DOHH2 (cell line): ENCODE measurements at regions not wholly inside any gene's neighbourhood (a gene's known extent, or its start where the extent isn't known, plus 50 kb on each side); places are given as distances from the start of the nearest gene placed in this dataset.
"Not testable (repeated sequence)": the region's sequence is repeated elsewhere in the genome, so short reads cannot be mapped to it uniquely, and the experiment has no call there.

Source experiments
- H3F3A ChIP-seq: fragments of 200-600 bp; sonication (generic), shearing (Covaris generic); 2 replicates; pipeline ENCODE4 v1.6.0; 2016; ENCODE audit warnings: antibody characterized with exemption, mild to moderate bottlenecking; ENCODE audit not compliant: control insufficient read depth, insufficient read depth
- H3K27ac ChIP-seq: fragments of 200-600 bp; sonication (generic); 2 replicates; pipeline ENCODE4 v1.5.1; 2014; ENCODE audit warnings: low read depth, mild to moderate bottlenecking, low read length, moderate library complexity
- H3K27me3 ChIP-seq: fragments of 200-600 bp; sonication (generic); 2 replicates; pipeline ENCODE4 v1.6.1; 2014; ENCODE audit warnings: mild to moderate bottlenecking, low read length, mixed read lengths; ENCODE audit not compliant: control insufficient read depth
- H3K36me3 ChIP-seq: fragments of 200-600 bp; sonication (generic); 2 replicates; pipeline ENCODE4 v1.6.1; 2014; ENCODE audit warnings: mild to moderate bottlenecking, low read length, moderate library complexity, mixed read lengths; ENCODE audit not compliant: control insufficient read depth
- H3K4me1 ChIP-seq: fragments of 200-600 bp; sonication (generic); 2 replicates; pipeline ENCODE4 v1.6.1; 2014; ENCODE audit warnings: mild to moderate bottlenecking, low read length, mixed read lengths; ENCODE audit not compliant: control insufficient read depth
- H3K4me2 ChIP-seq: fragments of 200-600 bp; sonication (generic); 2 replicates; pipeline ENCODE4 v1.6.0; 2014; ENCODE audit warnings: mild to moderate bottlenecking, low read length, moderate library complexity
- H3K4me3 ChIP-seq: fragments of 200-600 bp; sonication (generic); 2 replicates; pipeline ENCODE4 v1.5.1; 2014; ENCODE audit warnings: mild to moderate bottlenecking, low read length, mixed read lengths
- H3K79me2 ChIP-seq: fragments of 200-600 bp; sonication (generic); 2 replicates; pipeline ENCODE4 v1.6.1; 2014; ENCODE audit warnings: mild to moderate bottlenecking, low read length, mixed read lengths; ENCODE audit not compliant: control insufficient read depth
- H3K9me2 ChIP-seq: fragments of 200-600 bp; sonication (generic); replicated peaks from 2 replicates; pipeline ENCODE4 v1.6.1; 2014; ENCODE audit warnings: mild to moderate bottlenecking, low read length, mixed read lengths; ENCODE audit not compliant: control insufficient read depth
- H3K9me3 ChIP-seq: fragments of 200-600 bp; sonication (generic); 2 replicates; pipeline ENCODE4 v1.6.1; 2014; ENCODE audit warnings: antibody characterized with exemption, low read length, mixed read lengths; ENCODE audit not compliant: control insufficient read depth, insufficient read depth
- H4K20me1 ChIP-seq: fragments of 200-600 bp; sonication (generic); 2 replicates; pipeline ENCODE4 v1.6.0; 2014; ENCODE audit warnings: low read depth, mild to moderate bottlenecking, antibody characterized with exemption, low read length, moderate library complexity; ENCODE audit not compliant: control insufficient read depth, insufficient read depth
- EZH2phosphoT487 ChIP-seq: fragments of 200-600 bp; sonication (generic); IDR thresholded peaks from 2 replicates; pipeline ENCODE4 v1.6.1; 2017; ENCODE audit warnings: borderline replicate concordance, mild to moderate bottlenecking, antibody characterized with exemption, low read length, moderate library complexity, mixed read lengths
- TF ChIP-seq, protein P1 (sequence below): fragments of 200-600 bp; sonication (generic); IDR thresholded peaks from one replicate; pipeline ENCODE4 v1.5.1; 2014; ENCODE audit warnings: antibody characterized with exemption, mild to moderate bottlenecking, low read depth, low read length; ENCODE audit not compliant: poor library complexity, severe bottlenecking

- no peaks in the 10 kb centered on the region for H3K79me2 ChIP-seq
- no peaks in the 10 kb centered on the region for H3K4me1 ChIP-seq
- H3K27me3 ChIP-seq = no peaks in the 10 kb centered on the region
- H3K4me2 ChIP-seq = no peak overlapping the region
- no peaks in the 10 kb centered on the region for H4K20me1 ChIP-seq
- H3K4me3 ChIP-seq = no peak overlapping the region
- no peaks in the 10 kb centered on the region for H3K9me2 ChIP-seq
- TF ChIP-seq, protein P1, sequence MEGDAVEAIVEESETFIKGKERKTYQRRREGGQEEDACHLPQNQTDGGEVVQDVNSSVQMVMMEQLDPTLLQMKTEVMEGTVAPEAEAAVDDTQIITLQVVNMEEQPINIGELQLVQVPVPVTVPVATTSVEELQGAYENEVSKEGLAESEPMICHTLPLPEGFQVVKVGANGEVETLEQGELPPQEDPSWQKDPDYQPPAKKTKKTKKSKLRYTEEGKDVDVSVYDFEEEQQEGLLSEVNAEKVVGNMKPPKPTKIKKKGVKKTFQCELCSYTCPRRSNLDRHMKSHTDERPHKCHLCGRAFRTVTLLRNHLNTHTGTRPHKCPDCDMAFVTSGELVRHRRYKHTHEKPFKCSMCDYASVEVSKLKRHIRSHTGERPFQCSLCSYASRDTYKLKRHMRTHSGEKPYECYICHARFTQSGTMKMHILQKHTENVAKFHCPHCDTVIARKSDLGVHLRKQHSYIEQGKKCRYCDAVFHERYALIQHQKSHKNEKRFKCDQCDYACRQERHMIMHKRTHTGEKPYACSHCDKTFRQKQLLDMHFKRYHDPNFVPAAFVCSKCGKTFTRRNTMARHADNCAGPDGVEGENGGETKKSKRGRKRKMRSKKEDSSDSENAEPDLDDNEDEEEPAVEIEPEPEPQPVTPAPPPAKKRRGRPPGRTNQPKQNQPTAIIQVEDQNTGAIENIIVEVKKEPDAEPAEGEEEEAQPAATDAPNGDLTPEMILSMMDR = no peak
- no peak overlapping the region for H3K27ac ChIP-seq
- H3F3A ChIP-seq = no peaks in the 10 kb centered on the region
- no peaks in the 10 kb centered on the region for H3K9me3 ChIP-seq
- H3K36me3 ChIP-seq = no peaks in the 10 kb centered on the region
Observed at GRCh38 chr14:103233328-103233727, 100.7 kb upstream of the EIF5 start.

DNA sequence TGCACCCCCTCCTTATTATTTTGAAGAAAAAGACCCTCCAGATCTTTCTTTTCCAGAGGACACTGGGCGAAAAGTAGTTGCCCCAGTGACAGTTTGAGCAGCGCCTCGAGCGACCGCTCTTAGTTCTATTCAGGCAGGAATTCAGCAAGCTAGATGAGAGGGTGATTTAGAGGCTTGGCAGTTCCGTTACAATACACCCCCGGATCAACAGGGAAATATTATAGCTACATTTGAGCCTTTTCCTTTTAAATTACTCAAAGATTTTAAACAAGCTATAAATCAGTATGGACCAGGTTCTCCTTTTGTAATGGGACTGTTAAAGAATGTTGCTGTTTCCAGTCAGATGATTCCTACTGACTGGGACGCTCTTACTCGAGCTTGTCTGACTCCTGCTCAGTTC, 99.2 kb upstream of the EIF5 start:
- not testable (repeated sequence) for H3K4me2 ChIP-seq, H3K79me2 ChIP-seq, H3K9me2 ChIP-seq, H3K4me3 ChIP-seq, H3K4me1 ChIP-seq, H3K27me3 ChIP-seq, H3K27ac ChIP-seq, H3F3A ChIP-seq, H4K20me1 ChIP-seq, H3K36me3 ChIP-seq, H3K9me3 ChIP-seq

- H3K4me1 ChIP-seq, H3K27me3 ChIP-seq, H3F3A ChIP-seq, H3K9me2 ChIP-seq, H4K20me1 ChIP-seq, H3K79me2 ChIP-seq, H3K4me3 ChIP-seq, H3K9me3 ChIP-seq, H3K27ac ChIP-seq, H3K4me2 ChIP-seq, H3K36me3 ChIP-seq: not testable (repeated sequence)
Observed at GRCh38 chr14:103235506-103235905, 98.5 kb upstream of the EIF5 start.

- Histone ChIP-seq H3F3A (no peaks in the 10 kb centered on the region), H4K20me1 (no peaks in the 10 kb centered on the region), H3K27ac (no peak overlapping the region), H3K9me3 (peaks cover 7% of the 10 kb centered on the region; the same call in 1 of the 2 replicates), H3K9me2 (no peaks in the 10 kb centered on the region), H3K36me3 (no peaks in the 10 kb centered on the region), H3K4me2 (no peak overlapping the region), H3K4me1 (no peaks in the 10 kb centered on the region), H3K27me3 (no peaks in the 10 kb centered on the region), H3K4me3 (no peak overlapping the region), H3K79me2 (no peaks in the 10 kb centered on the region)
- no peak for TF ChIP-seq EZH2phosphoT487
- TF ChIP-seq, protein P1 = no peak
Observed at GRCh38 chr14:103239751-103240150, 94.3 kb upstream of the EIF5 start.
